Nephron (organoid): ENCODE measurements at regions not wholly inside any gene's neighbourhood (a gene's known extent, or its start where the extent isn't known, plus 50 kb on each side); places are given as distances from the start of the nearest gene placed in this dataset.

ENCODE experiments used
- H3K27ac Mint-ChIP-seq, 3 experiments: 2 replicates each; pipeline ENCODE4 v1.8.0; 2020; ENCODE audit warnings: mixed read lengths in 3 of 3, mild to moderate bottlenecking in 2 of 3, moderate library complexity in 1 of 3
- H3K27me3 Mint-ChIP-seq: 2 replicates; pipeline ENCODE4 v1.8.0; 2021; ENCODE audit warnings: low read depth, mild to moderate bottlenecking, moderate library complexity, mixed read lengths
- H3K36me3 Mint-ChIP-seq: 2 replicates; pipeline ENCODE4 v1.8.0; 2020; ENCODE audit warnings: low read depth, mixed read lengths
- H3K4me1 Mint-ChIP-seq: 2 replicates; pipeline ENCODE4 v1.8.0; 2020; ENCODE audit warnings: mixed read lengths
- H3K4me3 Mint-ChIP-seq, 3 experiments: 2 replicates each; pipeline ENCODE4 v1.8.0; 2020; ENCODE audit warnings: mild to moderate bottlenecking in 3 of 3, mixed read lengths in 3 of 3, moderate library complexity in 2 of 3
- H3K9me3 Mint-ChIP-seq: 2 replicates; pipeline ENCODE4 v1.8.0; 2020; ENCODE audit warnings: mixed read lengths
- CTCF ChIP-seq, 3 experiments: fragments of 200-600 bp; sonication (generic); IDR thresholded peaks; one replicate each; pipeline ENCODE4 v1.5.0; 2021; ENCODE audit warnings: antibody characterized with exemption in 3 of 3; ENCODE audit not compliant: unreplicated experiment in 3 of 3

DNA sequence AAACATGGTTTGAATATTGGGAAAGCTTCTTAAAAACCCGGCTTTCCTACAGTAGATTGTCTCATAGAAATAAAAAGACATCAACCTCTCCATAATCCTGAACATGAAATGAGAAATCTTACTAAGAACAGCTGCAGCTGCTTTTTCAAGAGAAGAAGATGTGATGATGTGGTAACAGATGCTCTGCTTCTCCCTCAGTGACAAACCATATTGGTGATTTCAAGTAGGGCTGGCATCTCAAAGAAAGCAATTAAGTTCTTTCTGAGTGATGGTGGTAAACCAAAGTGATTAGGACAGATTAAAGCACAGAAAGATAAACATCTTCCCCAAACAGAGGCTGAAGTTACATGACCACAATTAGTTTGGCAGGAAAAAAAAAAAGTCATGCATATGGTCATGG lies 1477.7 kb downstream of the RAPGEF2 start:
- H3K27ac Mint-ChIP-seq = no peak overlapping the region
- H3K4me1 Mint-ChIP-seq = no peaks in the 10 kb centered on the region
- peaks cover 6% of the 10 kb centered on the region for H3K9me3 Mint-ChIP-seq
- H3K36me3 Mint-ChIP-seq = no peaks in the 10 kb centered on the region
- H3K4me3 Mint-ChIP-seq = no peak overlapping the region
- no peak for TF ChIP-seq CTCF (IDR thresholded peaks at IDR 0.05; ENCODE audit: unreplicated experiment in 3 of 3)
- no peaks in the 10 kb centered on the region for H3K27me3 Mint-ChIP-seq

- Mint-ChIP-seq H3K36me3 (no peaks in the 10 kb centered on the region), H3K27me3 (peaks cover 6% of the 10 kb centered on the region), H3K27ac (no peak overlapping the region), H3K4me1 (no peaks in the 10 kb centered on the region), H3K4me3 (no peak overlapping the region), H3K9me3 (no peaks in the 10 kb centered on the region)
- TF ChIP-seq CTCF (IDR thresholded peaks at IDR 0.05; ENCODE audit: unreplicated experiment in 3 of 3) = no peak
Measured at GRCh38 chr4:160592258-160592657, 1489.4 kb downstream of the RAPGEF2 start.

- Mint-ChIP-seq H3K27ac (no peak overlapping the region), H3K4me3 (no peak overlapping the region), H3K36me3 (no peaks in the 10 kb centered on the region), H3K27me3 (peaks cover 3% of the 10 kb centered on the region), H3K9me3 (no peaks in the 10 kb centered on the region), H3K4me1 (no peaks in the 10 kb centered on the region)
- TF ChIP-seq CTCF (IDR thresholded peaks at IDR 0.05; ENCODE audit: unreplicated experiment in 3 of 3) = no peak
Measured at GRCh38 chr4:160595646-160596045, 1492.8 kb downstream of the RAPGEF2 start.

DNA sequence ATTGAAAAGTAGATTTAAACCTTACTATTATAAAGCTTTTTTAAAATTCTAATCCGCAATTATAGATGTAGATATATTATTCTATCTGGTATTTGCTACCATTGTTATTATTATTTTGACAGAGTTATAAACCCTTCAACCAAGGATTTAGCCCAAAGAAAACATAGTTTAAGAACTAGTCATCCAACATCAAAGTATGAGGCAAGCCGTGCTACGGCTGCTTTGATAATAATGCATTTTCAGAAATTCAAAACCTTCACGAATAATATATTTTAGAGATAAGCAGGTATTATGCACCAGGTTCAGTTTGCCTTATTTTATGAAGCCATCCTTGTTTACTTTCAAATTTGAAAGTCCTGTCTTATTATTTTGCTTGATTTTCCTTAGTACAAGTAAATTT lies 1501.7 kb downstream of the RAPGEF2 start:
- Mint-ChIP-seq H3K4me1 (no peaks in the 10 kb centered on the region), H3K4me3 (no peak overlapping the region)
- TF ChIP-seq CTCF (IDR thresholded peaks at IDR 0.05; ENCODE audit: unreplicated experiment in 3 of 3) = no peak

GRCh38 chr4:160611181-160611580 lies 1508.3 kb downstream of the RAPGEF2 start:
- Mint-ChIP-seq H3K4me3 (no peak overlapping the region), H3K9me3 (peaks cover 5% of the 10 kb centered on the region), H3K36me3 (no peaks in the 10 kb centered on the region), H3K4me1 (no peaks in the 10 kb centered on the region), H3K27me3 (peaks cover 4% of the 10 kb centered on the region), H3K27ac (no peak overlapping the region)
- no peak for TF ChIP-seq CTCF (IDR thresholded peaks at IDR 0.05; ENCODE audit: unreplicated experiment in 3 of 3)

More for the DNA sequence above, 1501.7 kb downstream of the RAPGEF2 start:
- H3K27me3 Mint-ChIP-seq = no peaks in the 10 kb centered on the region
- no peak overlapping the region for H3K27ac Mint-ChIP-seq
- no peaks in the 10 kb centered on the region for H3K36me3 Mint-ChIP-seq
- no peaks in the 10 kb centered on the region for H3K9me3 Mint-ChIP-seq

DNA sequence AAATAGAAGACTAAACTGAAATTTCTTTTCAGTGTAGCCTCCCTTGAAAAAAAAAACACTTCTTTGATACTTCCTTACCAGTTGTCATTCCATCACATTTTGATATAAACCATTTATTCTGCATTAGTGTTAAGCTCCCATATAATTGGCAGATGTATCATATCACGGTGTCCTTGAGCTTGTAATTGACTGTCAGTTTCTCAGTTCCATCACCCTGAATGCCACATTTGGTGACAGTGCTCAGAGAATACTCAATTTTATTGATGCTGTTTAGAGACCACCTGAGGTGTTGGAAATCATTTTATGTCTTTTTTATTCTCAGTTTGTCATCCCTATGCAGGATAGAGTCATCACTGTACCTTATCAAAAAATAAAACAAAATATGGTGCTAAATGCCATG lies 1528.2 kb downstream of the RAPGEF2 start:
- H3K4me3 Mint-ChIP-seq = no peak overlapping the region
- TF ChIP-seq CTCF (IDR thresholded peaks at IDR 0.05; ENCODE audit: unreplicated experiment in 3 of 3) = no peak
- H3K9me3 Mint-ChIP-seq = peaks cover 11% of the 10 kb centered on the region
- H3K4me1 Mint-ChIP-seq = no peaks in the 10 kb centered on the region
- no peaks in the 10 kb centered on the region for H3K36me3 Mint-ChIP-seq
- H3K27me3 Mint-ChIP-seq = no peaks in the 10 kb centered on the region
- no peak overlapping the region for H3K27ac Mint-ChIP-seq
